ENCODE measurements at regions not wholly inside any gene's neighbourhood (a gene's known extent, or its start where the extent isn't known, plus 50 kb on each side); places are given as distances from the start of the nearest gene placed in this dataset.

GRCh38 chr2:126788113-126788512 is 110.6 kb upstream of the TEX51 start:
- H3K4me3 ChIP-seq (ENCODE audit: control insufficient read depth, low read depth, low read length) = no peak overlapping the region
- no peak for DNase-seq (ENCODE audit: low read depth)
- TF ChIP-seq, protein P1, sequence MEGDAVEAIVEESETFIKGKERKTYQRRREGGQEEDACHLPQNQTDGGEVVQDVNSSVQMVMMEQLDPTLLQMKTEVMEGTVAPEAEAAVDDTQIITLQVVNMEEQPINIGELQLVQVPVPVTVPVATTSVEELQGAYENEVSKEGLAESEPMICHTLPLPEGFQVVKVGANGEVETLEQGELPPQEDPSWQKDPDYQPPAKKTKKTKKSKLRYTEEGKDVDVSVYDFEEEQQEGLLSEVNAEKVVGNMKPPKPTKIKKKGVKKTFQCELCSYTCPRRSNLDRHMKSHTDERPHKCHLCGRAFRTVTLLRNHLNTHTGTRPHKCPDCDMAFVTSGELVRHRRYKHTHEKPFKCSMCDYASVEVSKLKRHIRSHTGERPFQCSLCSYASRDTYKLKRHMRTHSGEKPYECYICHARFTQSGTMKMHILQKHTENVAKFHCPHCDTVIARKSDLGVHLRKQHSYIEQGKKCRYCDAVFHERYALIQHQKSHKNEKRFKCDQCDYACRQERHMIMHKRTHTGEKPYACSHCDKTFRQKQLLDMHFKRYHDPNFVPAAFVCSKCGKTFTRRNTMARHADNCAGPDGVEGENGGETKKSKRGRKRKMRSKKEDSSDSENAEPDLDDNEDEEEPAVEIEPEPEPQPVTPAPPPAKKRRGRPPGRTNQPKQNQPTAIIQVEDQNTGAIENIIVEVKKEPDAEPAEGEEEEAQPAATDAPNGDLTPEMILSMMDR (IDR thresholded peaks at IDR 0.05; ENCODE audit: control insufficient read depth, insufficient read depth, low read depth, low read length, missing control alignments) = no peak

DNA sequence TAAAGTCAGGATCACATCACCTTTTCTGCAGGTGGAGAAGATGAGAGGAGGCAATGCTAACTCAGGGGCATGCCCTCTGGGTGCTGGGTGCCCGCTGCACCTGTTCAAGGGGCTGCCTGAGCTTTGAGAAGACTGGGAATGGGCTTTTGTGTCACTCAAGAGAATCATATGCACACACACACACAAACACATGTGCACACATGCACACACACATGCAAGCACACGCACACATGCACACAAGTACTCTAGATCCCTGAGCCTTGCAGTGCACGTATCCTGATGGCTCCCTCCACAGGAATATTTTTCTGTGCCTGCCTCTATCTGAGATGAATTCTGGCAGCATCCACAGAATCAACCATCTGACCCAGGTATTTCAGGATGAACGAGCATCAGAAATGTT is 110.0 kb upstream of the TEX51 start:
- TF ChIP-seq, protein P1 (IDR thresholded peaks at IDR 0.05; ENCODE audit: control insufficient read depth, insufficient read depth, low read depth, low read length, missing control alignments) = no peak
- no peak for DNase-seq (ENCODE audit: low read depth)
- H3K4me3 ChIP-seq (ENCODE audit: control insufficient read depth, low read depth, low read length) = no peak overlapping the region

DNA sequence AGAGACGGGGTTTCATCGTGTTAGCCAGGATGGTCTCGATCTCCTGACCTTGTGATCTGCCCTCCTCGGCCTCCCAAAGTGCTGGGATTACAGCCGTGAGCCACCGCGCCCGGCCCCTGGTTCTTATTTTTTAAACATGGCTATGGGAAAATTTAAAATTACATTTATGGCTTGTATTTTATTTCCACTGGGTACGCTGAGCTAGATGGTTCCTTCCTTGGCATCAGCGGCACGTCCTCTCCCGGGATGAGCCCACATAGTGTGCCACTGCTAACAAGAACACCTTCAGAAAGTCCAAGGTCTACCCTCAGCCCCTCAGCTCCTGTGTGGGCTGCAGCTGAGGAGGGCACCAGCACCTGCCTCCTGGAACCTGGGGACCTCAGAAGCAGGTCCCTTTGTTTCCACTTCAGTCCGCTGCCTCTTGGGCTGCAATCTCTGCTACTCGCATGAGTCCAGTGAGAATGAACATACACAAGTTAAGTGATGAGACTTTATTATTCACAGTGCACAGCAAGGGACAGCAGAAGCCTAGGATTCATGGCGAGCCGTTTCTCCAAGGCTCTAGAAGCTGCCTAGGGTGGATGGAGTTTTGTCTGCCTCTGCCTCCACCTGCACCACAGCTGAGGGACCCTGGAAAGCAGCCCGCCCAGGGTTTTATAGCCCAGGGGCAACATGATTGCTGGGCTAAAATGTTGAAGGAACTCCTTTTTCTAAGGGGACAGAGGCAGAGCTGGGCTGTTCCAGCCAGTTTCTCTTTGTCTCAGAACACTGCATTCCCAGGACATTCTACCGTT is 107.5 kb upstream of the TEX51 start:
- TF ChIP-seq, protein P1 (IDR thresholded peaks at IDR 0.05; ENCODE audit: control insufficient read depth, insufficient read depth, low read depth, low read length, missing control alignments) = no peak
- no peak overlapping the region for H3K4me3 ChIP-seq (ENCODE audit: control insufficient read depth, low read depth, low read length)
- DNase-seq (ENCODE audit: low read depth) = no peak

DNA sequence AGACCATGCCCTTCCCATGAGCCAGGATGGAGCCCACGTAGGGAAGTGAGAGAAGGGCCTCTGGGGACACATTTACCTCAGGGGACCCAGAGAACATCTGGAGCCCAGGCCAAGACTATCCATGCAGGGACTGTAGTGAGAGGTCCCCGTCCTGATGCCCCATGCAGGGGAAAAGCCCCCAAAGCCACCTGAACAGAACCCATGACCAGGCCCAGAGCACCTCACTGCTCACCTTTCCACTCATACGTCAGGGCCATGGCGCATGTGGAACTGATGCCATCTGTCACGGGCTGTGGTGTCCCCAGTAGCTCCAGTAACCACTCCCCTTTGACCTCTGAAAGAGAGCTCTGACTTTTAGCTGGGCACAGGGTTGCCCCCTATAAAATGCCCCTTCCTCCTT is 106.5 kb upstream of the TEX51 start:
- no peak for DNase-seq (ENCODE audit: low read depth)
- TF ChIP-seq, protein P1 (IDR thresholded peaks at IDR 0.05; ENCODE audit: control insufficient read depth, insufficient read depth, low read depth, low read length, missing control alignments) = no peak
- H3K4me3 ChIP-seq (ENCODE audit: control insufficient read depth, low read depth, low read length) = no peak overlapping the region

GRCh38 chr2:126792993-126793392 is 105.7 kb upstream of the TEX51 start:
- H3K4me3 ChIP-seq (ENCODE audit: control insufficient read depth, low read depth, low read length) = no peak overlapping the region
- TF ChIP-seq, protein P1 (IDR thresholded peaks at IDR 0.05; ENCODE audit: control insufficient read depth, insufficient read depth, low read depth, low read length, missing control alignments) = no peak
- DNase-seq (ENCODE audit: low read depth) = no peak

DNA sequence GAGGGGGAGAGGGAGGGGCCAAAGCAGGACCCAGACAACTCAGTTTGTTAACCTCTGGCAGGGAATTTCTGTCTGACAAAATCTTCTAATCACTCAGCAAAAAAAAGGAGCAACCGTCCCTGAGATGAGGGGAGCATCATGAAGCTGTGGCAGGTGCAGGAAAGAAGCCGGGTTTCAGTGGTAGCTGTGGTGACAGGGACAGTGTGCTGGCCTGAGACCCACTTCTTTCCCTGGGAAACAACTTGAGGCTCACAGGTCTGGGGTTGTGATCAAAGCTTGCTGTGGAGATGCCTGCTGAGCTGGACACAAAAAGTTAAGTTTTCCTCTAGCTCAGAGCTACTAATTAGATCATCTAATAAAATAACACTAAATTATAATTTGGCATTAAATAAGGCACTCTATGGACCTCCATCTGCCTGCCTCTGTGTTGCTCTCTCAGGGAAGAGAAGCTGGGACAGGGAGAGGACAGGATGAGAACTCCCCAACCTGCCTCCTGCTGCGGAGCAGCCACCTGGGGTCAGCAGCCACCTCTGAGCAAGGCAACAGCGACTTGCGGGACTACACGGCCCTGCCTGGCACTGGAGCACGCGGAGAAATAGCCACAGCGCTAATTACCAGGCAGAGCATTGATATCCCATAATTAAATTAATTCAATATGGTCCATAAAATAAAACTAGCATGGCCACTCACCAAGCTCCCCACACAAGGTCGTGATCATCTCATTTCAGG is 104.6 kb upstream of the TEX51 start:
- no peak overlapping the region for H3K4me3 ChIP-seq (ENCODE audit: control insufficient read depth, low read depth, low read length)
- no peak for DNase-seq (ENCODE audit: low read depth)

More for the DNA sequence above, 104.6 kb upstream of the TEX51 start:
- TF ChIP-seq, protein P1 (IDR thresholded peaks at IDR 0.05; ENCODE audit: control insufficient read depth, insufficient read depth, low read depth, low read length, missing control alignments) = no peak

Data from AG09309 (cell line).